HG03135 (cell line): ENCODE measurements at regions not wholly inside any gene's neighbourhood (a gene's known extent, or its start where the extent isn't known, plus 50 kb on each side); places are given as distances from the start of the nearest gene placed in this dataset.
"Not testable (repeated sequence)": the region's sequence is repeated elsewhere in the genome, so short reads cannot be mapped to it uniquely, and the experiment has no call there.

ENCODE experiments used
- ATAC-seq: cut with Tn5 transposase; IDR thresholded peaks from one replicate; pipeline ENCODE4 v1.9.1; 2021; ENCODE audit warnings: mild to moderate bottlenecking, moderate library complexity; ENCODE audit not compliant: unreplicated experiment

- no peak for ATAC-seq
Measured at GRCh38 chr5:109989161-109989560, 299.4 kb downstream of the MAN2A1 start.

- no peak for ATAC-seq
Measured at GRCh38 chr5:109989994-109990722, 300.4 kb downstream of the MAN2A1 start.

GRCh38 chr5:109990723-109991359 is 301.1 kb downstream of the MAN2A1 start:
- no peak for ATAC-seq

GRCh38 chr5:109992264-109992915 is 302.7 kb downstream of the MAN2A1 start:
- no peak for ATAC-seq

- no peak for ATAC-seq
Measured at GRCh38 chr5:109994135-109994534, 304.4 kb downstream of the MAN2A1 start.

- ATAC-seq, result no peak
Measured at GRCh38 chr5:109996246-109996645, 306.5 kb downstream of the MAN2A1 start.

- no peak for ATAC-seq
Measured at GRCh38 chr5:109997161-109997560, 307.4 kb downstream of the MAN2A1 start.

- ATAC-seq, result no peak
Measured at GRCh38 chr5:109998208-109998607, 308.5 kb downstream of the MAN2A1 start.

- no peak for ATAC-seq
Measured at GRCh38 chr5:109998726-109999125, 309.0 kb downstream of the MAN2A1 start.

- no peak for ATAC-seq
Measured at GRCh38 chr5:110001648-110002047, 311.9 kb downstream of the MAN2A1 start.

GRCh38 chr5:110002652-110003051 is 312.9 kb downstream of the MAN2A1 start:
- ATAC-seq, result no peak

GRCh38 chr5:110005907-110006562 is 316.3 kb downstream of the MAN2A1 start:
- not testable (repeated sequence) for ATAC-seq

- no peak for ATAC-seq
Measured at GRCh38 chr5:110007101-110007500, 317.4 kb downstream of the MAN2A1 start.

- no peak for ATAC-seq
Measured at GRCh38 chr5:110008131-110008530, 318.4 kb downstream of the MAN2A1 start.

GRCh38 chr5:110012145-110012544 is 322.4 kb downstream of the MAN2A1 start:
- ATAC-seq, result no peak

GRCh38 chr5:110013017-110013416 is 323.3 kb downstream of the MAN2A1 start:
- no peak for ATAC-seq

GRCh38 chr5:110017854-110018253 is 328.1 kb downstream of the MAN2A1 start:
- no peak for ATAC-seq

GRCh38 chr5:110018509-110018908 is 328.8 kb downstream of the MAN2A1 start:
- ATAC-seq, result no peak

GRCh38 chr5:110019119-110019518 is 329.4 kb downstream of the MAN2A1 start:
- ATAC-seq, result no peak

GRCh38 chr5:110019780-110020179 is 330.1 kb downstream of the MAN2A1 start:
- no peak for ATAC-seq

- no peak for ATAC-seq
Measured at GRCh38 chr5:110021251-110021650, 331.5 kb downstream of the MAN2A1 start.

- no peak for ATAC-seq
Measured at GRCh38 chr5:110025160-110025559, 335.4 kb downstream of the MAN2A1 start.
